GM12891 (cell line): ENCODE measurements at regions not wholly inside any gene's neighbourhood (a gene's known extent, or its start where the extent isn't known, plus 50 kb on each side); places are given as distances from the start of the nearest gene placed in this dataset.

Experiments used
- PAX5 ChIP-seq: IDR thresholded peaks from 2 replicates; pipeline ENCODE4 v1.6.1; 2011; ENCODE audit warnings: low read length, moderate library complexity, mild to moderate bottlenecking; ENCODE audit not compliant: insufficient read depth, severe bottlenecking
- POLR2A ChIP-seq: IDR thresholded peaks from 2 replicates; pipeline ENCODE4 v1.6.1; 2011; ENCODE audit warnings: low read depth, low read length, control low read depth
- POLR2AphosphoS5 ChIP-seq: IDR thresholded peaks from 2 replicates; pipeline ENCODE4 v1.6.1; 2011; ENCODE audit warnings: low read depth, low read length, control low read depth
- SPI1 ChIP-seq: IDR thresholded peaks from 2 replicates; pipeline ENCODE4 v1.6.1; 2011; ENCODE audit warnings: low read depth, low read length, control low read depth
- TAF1 ChIP-seq: IDR thresholded peaks from 2 replicates; pipeline ENCODE4 v1.6.1; 2011; ENCODE audit warnings: low read depth, low read length, control low read depth

GRCh38 chr2:4732560-4732959 is 959.6 kb upstream of the SOX11 start:
- no peak for TF ChIP-seq POLR2AphosphoS5
- no peak for TF ChIP-seq SPI1
- TF ChIP-seq TAF1 = no peak
- no peak for TF ChIP-seq POLR2A
- no peak for TF ChIP-seq PAX5
